CD4-positive, alpha-beta T cell treated with Interleukin-10 for 1 hour (primary cell): ENCODE measurements at regions not wholly inside any gene's neighbourhood (a gene's known extent, or its start where the extent isn't known, plus 50 kb on each side); places are given as distances from the start of the nearest gene placed in this dataset.
A peak's percentile ranks its signal among the peaks of the same experiment; 100 is the strongest.

ENCODE experiments used
- DNase-seq: peaks from one replicate; pipeline ENCODE4 v3.0.0-alpha.2; 2020

DNA sequence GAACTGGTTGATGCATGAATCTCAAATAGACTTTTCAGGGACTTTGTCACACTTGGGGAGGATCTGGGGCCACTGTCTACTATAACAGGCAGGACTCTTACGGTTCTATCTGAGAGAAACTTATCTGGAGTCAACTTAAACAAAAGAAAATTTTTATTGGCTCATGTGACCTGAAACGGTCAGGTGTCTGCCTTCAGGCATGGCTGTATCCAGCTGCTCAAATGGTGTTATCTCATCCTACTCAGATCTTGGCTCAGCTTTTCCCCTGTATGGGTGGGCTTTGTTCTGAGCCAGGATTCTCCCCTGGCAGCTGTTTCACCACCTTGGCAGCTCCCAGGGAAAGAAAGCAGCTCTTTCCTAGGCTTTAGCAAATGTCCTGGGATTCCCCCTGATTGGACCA is 183.2 kb upstream of the MYL2 start:
- no peak for DNase-seq

DNA sequence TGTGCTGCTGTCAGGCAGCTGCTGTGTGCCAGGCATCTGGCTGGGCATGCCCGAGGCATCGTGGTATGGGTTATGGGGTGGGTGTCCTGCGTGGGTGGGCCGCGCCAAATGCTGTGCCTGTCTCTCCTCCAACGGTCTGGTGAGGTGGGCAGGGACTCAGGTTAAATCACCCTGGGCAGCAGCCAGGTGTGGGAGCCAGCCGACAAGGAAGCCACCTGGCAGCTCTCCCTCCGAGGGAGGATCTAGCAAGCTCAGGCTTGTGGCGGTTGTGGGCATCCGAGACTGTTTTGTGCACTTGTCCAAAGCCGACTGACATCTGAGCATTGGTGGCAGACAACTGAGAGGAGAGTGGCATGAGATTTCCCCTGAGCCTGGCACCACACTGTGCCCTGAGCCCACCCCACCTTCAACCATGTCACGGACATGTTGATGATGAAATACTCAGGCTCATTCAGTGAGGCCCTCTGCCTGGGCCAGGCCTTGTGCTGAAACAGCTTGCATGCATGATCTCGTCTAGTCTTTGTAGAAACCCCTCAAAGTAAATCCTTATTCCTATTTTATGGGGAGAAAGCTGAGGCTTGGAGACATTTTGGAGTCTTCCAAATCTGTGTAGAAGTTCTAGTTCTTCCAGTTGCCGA is 181.8 kb upstream of the MYL2 start:
- DNase-seq: no peak

DNA sequence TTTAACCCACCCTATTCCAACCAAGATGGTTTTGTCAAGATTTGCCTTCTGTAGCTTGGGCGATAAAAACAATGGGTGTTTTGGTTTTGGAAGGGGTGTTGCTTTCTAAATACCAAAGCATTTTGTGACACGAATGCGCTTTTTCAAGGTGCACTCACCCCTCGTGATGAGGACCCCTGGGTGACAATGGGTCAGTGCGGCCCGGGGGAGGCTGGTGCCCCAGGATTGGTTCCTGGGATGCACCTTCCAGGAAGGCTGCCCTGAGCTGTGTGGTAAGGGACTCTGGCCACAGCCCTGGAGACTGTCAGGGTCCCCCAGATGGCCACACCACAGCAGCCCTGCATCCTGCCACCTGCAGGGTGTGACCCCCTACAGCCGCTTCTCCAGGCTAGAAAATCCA is 180.6 kb upstream of the MYL2 start:
- no peak for DNase-seq

DNA sequence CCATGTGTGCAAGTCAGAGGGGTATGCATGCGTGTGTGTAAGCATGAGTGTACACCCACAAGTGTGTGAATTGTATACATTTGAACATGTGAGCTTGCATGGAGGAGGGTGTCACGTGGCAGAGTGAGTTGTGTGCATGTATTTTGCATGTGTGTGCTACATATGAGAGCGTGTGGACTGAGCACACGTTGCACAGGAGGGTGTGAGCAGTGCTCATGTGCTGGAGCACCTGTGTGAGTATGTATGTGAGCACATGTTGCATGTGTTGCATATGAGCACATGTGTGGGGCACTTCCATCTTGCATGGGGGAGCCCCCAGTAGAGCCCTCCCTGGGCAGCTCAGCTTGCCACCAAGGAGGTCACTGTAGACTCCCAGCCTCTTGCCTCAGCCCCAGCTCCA is 180.2 kb upstream of the MYL2 start:
- no peak for DNase-seq

DNA sequence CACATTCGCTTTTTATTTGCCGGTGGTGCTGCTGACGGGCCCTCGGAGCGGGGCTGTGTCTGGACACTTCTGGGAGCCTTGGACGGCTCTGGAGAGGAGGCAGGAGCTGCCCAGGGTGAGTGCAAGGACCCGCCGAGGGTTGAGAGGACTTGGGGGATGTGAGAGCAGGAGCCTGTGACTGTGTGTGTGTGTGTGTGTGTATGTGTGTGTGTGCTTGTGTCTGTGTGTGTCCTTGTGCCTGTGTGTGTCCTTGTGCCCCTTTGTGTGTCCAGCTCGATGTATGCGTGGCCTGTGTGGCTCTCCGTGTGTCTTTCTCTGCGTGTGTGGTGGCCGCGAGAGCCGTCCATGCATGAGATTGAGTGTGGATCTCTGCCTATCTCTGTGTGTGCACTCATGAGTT is 179.6 kb upstream of the MYL2 start:
- DNase-seq: no peak

DNA sequence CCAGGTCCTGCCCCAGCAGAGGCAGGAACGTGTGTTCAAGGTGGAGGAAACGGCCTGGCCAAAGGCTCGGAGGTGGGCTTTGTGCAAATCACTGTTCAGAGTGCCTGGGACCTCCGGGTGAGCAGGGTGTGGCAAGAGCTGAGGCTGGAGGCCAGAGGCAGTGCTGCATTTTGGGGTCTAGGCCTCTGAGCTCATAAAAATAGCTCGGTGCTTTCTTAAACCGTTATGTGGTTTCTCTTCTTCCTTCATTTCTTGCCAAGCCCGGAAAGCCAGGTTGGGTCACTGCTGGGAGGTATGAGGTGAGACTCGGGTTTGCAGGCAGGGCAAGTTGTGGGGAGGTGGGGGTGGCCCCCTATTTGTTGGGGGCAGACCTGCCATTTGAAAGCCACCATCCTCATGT is 178.8 kb upstream of the MYL2 start:
- no peak for DNase-seq

DNA sequence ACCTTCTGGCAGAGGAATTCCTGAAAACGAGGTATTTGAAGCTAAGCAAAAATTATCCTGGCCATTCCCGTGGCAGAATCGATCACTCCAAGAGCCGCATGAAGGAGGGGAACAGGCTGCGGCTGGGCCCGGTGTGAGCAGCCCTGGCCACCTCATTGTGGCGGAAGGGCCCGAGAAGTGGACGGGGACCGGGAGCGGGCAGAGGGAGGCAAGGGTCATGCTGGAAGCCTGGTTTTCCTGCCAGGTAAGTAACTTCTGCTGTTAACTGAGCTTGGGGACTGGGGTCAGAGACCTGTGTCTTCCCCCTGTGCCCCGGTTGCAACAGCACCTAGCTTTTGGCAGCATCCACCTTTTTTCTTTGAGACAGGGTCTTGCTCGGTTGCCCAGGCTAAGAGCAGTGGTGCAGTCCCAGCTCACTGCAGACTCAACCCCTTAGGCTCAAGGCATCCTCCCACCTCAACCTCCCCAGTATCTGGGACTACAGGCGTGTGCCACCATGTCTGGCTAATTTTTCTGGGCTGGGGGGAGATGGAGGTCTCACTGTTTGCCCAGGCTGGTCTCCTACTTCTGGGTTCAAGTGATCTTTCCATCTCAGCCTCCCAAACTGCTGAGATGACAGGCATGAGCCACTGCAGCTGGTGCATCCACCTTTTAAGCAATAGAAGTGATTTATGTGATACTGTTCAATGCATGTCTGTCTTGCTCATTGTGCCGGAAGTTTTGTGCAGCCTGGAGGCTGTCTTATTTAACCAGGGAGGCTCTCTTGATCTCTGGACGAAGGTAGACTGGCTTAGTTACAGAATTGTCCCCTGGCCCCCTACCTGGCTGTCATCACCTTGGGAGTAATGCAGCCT is 174.0 kb upstream of the MYL2 start:
- no peak for DNase-seq

DNA sequence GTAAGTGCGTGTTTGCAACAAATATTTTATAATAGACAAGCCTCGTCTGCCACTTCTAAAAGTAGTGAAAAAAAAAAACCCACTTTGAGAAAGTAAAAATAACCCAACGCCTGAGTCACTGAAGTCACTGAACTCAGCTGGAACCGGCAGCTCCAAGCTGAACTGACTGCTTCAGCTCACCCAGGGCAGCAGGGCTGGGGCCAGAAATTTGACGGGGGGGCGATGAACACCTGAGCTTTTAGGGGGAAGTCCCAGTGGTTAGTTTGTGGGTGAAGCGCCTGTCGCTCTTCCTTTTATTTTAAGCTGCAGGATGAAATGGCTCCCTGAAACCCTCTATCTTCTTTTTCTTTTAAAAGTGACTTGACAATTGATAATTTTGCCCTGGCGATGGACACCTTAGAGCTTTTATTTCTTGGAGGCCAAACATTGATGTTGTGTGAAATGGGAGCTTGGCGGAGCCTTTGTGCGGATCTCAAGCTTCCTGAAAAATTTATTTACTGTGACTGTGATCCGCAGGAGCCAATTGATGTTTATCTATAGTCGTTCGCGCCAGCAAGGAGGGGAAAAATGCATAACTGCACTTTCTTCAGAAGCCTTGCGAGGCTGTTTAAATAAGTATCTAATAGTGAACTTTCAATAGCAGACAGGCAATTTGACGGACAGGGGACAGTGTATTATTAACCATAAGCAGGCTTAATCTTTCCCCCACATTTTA is 173.2 kb upstream of the MYL2 start:
- peak; percentile 13 for DNase-seq

DNA sequence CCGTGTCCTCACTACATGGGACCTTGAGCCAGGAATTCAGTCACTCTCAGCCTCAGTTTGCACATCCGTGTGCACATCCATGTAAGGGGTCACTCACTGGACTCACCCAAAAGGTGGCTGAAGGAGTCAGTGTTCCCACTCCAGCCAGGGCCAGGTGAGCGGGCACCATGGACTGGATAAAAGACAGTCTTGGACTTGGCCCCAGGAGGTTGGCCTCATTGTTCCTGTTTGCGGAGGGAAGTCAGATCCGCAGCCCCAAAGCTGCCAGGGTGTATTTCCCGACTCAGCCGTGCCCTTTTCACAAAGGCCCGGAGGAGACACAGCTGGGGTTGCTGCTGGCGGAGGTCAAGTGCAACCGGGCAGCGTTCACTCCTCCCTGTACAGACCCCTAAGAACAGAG is 170.7 kb upstream of the MYL2 start:
- no peak for DNase-seq

DNA sequence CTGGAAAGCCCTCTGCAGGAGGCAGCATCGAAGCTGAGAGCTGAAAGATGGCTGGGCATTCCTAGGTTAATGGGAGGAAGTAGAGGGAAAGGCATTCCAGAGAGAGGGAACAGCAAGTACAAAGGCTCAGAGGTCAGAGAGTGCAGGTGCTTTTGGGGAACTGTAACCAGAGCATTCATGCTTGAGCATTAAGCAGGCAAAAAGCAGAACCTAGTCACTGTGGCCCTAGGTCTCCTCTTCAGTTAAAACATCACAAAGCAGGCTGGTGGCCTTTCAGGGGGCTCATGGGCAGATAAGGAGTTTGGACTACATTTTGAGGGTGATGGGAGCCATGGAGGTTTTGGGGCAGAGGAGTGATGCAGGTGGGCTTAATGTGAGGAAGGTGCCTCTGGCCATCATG is 169.2 kb upstream of the MYL2 start:
- DNase-seq: no peak

DNA sequence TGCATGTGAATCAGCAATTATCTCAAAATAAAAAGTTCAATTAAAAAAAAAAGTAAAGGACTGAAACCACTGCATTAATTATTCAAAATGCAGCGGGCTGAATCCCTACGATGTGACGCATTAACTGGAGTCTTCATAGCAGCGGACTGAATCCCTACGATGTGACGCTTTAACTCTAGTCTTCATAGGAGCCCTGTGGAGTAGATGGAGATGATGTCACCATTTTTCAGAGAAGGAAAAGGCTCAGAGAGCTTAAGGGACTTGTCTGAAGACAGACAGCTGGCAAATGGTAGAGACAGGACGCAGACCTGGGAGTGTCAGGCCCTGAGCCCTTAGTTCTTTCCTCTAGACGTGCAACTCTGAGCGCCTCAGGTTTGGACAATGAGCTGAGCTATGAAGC is 168.0 kb upstream of the MYL2 start:
- DNase-seq: no peak

DNA sequence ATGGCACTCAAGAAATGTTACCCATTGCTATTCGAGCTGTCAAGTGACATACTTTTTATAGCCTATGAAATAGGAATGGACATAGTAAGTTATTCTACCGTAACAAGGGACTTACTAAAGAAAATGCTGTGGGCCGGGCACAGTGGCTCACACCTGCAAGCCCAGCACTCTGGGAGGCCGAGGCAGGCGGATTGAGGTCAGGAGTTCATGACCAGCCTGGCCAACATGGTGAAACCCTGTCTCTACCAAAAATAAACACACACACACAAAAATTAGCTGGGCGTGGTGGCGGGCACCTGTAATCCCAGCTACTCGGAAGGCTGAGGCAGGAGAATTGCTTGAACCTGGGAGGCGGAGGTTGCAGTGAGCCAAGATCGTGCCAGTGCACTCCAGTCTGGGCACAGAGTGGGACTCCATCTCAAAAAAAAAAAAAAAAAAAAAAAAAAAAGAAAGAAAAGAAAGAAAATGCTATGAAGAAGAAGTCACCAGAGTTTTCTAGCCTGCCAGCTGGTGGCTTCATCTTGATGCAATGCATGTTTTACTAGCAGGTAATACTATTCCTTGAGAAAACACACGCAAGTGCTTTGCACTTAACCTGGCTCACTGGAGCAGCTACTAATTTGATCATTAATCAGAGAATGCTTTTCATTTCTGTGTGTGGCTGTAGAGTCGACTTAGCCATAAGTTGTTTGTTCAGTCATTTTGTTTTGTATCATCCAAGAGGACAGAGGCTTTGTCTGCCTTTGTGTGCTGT is 166.7 kb upstream of the MYL2 start:
- DNase-seq: no peak

DNA sequence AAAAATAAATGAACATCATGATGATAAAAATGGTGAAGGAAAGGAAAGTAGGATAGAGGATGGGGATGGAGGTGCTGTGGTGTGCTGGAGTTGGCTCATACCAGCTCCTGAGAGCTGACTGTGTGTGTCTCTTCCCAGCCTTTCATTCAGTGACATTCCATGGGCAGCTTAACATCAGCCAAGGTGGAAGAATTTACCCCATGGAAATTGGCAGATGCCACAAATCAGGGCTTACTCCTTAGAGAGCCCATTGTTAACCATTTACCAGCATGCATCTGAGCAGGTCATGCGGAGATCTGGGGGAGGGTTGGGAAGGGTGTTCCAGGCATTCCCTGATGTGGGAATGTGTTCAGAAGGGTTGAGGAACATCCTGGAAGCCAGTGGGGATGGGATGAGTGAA is 164.7 kb upstream of the MYL2 start:
- DNase-seq: no peak

DNA sequence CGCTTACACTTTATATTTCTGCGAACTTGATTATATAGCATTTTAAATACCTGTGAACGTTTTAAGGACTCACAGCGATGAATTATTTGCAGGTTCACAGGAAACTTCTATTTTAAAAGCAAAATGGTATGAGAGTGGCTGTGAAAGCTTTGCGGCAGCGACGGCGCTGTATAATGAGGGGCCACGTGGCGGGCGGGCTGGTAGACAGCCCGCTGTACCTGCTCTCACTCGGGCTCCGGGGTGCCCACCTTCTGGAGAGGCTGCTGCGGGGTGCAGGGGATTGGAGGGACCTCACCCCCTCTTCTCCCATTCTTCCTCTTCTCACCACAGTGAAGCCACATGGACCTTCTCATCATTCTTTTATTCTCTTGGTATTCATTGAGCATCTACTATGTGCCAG is 164.2 kb upstream of the MYL2 start:
- no peak for DNase-seq

DNA sequence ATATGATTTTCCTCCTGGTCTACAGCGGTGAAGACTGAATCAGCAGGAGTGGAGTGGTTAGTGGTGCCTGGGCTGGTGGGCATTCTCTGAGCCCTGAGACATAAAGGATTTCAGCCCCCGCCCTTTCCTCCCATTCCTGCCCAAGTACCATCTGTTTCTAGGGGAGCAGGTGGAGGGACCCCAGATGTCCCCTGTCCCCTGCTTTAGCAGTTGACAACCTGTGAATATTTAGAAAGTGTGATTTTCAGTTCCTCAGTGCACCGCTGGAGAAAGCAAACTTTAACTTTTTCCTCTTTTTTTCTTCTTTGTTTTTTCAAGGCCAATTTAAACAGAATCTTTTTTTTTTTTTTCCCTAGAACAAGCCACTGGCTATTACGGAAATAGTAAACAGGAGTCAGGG is 163.8 kb upstream of the MYL2 start:
- DNase-seq: no peak

DNA sequence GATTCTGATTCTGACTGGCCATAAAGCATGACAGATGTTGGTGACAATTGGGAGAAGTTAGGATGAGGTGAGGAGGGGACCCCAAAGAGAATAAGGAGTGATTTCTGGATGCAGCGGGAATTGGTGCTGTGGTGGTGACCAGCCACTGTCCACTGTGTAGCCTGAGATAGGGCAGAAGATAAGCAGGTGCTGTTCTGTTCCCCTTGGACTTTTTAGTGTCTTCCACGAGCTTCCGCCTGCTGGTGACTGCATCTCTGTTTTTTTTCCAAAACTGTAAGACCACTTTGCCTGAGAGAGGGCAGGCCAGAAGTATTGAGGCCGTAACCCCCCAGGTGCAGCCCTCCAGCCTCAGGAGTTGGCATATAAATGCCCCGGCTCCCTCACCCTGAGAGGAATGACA is 161.2 kb upstream of the MYL2 start:
- no peak for DNase-seq

DNA sequence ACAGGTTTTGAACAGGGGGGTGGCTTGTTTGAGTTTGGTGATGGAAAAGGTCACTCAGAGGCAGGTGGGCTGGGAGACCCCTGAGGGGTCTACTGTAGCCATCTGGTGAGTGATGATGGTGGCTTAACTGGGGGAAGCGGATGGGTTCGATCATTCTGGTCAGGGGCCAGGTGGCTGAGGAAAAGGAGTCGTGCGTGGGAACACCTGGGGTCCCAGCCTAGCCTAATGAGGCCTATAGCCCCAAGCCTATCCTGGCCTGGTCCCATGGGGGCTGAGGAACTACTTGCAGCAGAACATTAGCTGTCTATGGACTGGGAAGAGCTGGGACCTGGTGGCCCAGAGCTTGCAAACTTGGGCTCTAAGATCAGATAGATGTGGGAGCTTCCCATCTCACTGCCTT is 158.4 kb upstream of the MYL2 start:
- no peak for DNase-seq

DNA sequence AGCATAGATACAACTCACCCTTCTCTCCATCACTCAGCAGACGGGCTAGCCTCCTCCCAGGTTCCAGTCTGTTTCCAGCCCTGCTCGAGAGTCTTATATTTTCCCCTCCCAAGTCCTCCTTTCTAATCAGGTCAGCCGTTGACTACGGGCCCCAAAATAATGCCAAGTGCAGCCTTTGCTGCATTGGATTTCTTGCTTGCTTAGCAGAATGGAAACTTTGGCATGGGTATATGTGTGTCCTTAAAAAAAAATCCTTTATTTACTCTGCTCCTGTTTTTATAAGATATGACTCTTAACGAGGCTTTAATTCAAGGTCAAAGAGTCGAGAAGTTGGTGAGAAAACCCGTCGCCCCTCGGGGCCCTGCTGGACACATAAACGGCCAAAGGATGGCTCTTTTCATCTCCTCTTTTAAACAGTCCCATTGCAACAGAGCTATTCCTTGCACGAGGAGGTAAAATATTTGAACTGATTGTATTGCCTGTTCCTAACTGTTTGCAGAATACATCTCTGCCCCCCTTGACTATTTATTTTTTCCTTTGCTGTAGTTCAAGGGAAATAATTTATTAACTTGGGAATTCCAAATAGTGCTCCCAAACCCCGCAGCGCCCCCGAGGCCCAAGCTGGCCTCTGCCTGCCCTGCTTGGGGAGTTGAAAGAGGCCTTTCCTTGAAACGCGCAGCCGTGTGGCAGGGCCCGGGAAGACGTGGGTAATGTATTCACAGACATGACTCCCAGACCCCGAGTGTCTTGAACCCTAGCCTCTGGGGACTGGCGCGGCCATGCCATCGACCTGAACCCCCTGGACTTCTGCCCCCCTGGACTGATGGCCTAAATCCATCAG is 156.5 kb upstream of the MYL2 start:
- no peak for DNase-seq

DNA sequence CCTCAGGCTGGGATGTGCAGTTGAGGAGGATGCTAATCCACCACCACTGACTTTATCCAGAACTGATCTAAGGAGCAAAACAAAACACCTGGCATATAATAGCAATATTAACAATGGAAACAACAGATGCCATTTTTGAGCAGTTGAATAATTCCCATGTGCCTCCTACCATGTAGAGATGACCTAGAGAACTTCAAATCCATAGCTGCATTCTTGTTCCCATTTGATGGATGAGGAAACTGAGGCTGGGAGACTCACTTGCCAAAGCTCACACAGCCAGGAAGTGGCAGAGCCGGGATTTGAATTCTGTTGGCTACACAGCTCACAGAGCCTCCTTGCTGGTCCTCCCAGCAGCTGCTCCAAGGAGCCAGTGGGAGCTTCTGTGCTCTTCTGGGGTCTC is 155.8 kb upstream of the MYL2 start:
- DNase-seq: no peak

DNA sequence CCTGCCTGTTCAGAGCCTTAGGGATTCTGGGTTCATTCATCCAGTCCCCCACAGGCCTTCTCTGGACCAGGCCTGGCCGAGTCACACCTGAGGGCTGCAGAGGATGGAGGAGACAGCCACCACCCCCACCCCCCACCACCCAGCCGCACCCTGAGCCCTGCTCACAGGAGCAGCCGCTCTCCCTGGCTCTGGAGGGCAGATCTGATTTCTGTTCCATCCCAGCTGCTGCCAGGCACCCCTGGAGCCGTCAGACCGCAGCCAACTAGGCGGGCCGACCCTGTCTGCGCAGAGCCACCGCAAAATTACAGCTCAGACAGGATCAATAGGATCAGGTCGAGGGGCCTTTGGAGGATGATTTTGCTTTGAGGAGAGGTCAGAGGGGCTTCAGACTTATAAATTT is 154.6 kb upstream of the MYL2 start:
- DNase-seq: no peak

DNA sequence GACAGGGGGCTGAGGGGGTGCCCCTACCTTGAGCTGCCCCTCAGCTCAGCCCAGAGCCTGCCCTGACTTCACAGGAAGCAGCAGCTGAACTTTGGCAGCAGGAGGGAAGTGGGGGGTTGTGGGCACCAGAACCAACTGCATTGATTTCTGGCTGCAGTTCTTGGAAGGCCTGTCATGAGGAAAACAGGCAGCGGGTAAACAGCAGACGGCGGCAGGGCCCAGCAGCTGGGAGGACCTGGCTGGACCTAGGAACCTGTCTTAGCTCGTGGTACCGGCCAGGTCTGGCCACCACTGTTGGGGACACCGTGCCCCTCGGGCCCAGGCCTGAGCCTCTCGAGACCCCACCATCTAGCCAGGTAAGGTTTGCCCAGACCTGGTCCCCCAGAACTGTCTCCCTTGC is 154.2 kb upstream of the MYL2 start:
- no peak for DNase-seq

DNA sequence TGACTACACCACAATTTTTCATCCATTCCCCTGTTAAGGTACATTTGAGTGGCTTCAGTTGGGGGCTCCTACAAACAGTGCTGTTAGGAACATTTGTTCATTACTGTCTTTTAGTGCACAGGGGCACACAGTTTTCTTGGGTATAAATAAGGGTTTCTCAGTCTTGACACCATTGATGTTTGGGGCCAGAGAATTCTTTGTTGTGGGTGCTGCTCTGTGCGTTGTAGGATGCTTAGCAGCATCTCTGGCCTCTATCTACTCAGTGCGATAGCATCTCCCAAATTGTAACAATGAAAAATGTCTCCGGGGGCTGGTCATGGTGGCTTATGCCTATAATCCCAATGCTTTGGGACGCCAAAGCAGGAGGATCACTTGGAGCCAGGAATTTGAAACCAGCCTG is 153.0 kb upstream of the MYL2 start:
- no peak for DNase-seq

DNA sequence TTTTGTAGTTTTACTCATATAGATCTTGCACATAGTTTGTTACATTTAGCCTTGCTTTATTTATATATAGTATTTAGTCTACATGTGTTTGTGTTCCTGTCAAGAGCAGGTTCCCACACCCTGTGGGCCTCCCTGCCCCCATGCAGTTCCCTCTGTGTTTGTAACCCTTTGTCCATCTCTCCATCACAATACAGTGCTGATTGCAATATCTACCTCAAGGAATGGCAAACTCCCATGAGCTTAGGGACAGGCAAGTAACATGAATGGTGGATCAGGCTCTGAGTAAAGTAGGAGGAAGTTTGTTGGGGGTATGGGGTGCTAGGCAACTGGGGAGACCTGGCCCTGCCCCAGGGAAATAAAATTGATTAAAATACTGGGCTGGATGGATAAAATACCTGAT is 151.9 kb upstream of the MYL2 start:
- DNase-seq: no peak
